ENCODE measurements at regions not wholly inside any gene's neighbourhood (a gene's known extent, or its start where the extent isn't known, plus 50 kb on each side); places are given as distances from the start of the nearest gene placed in this dataset.
"Not testable (repeated sequence)": the region's sequence is repeated elsewhere in the genome, so short reads cannot be mapped to it uniquely, and the experiment has no call there.

- H3K9me3 ChIP-seq; H3K27me3 ChIP-seq (replicated peaks; ENCODE audit: control insufficient read depth, insufficient read depth, low read length); H3K36me3 ChIP-seq (ENCODE audit: control insufficient read depth, insufficient read depth, low read length); BruUV-seq (replicated peaks); H3K4me3 ChIP-seq (ENCODE audit: low read depth, low read length); CTCF ChIA-PET; H3K36me3 Mint-ChIP-seq (ENCODE audit: insufficient read depth, unreplicated experiment); DNase-seq; intact Hi-C loops (cut with micrococcal nuclease; ENCODE audit: unreplicated experiment); H3K4me3 Mint-ChIP-seq (ENCODE audit: unreplicated experiment); H3K9me3 Mint-ChIP-seq (ENCODE audit: unreplicated experiment); H3K4me1 ChIP-seq; H3K4me1 Mint-ChIP-seq (ENCODE audit: low read depth, unreplicated experiment); H3K27me3 Mint-ChIP-seq (ENCODE audit: insufficient read depth, unreplicated experiment); POLR2A ChIA-PET; H3K27ac Mint-ChIP-seq (ENCODE audit: unreplicated experiment): not testable (repeated sequence)
Observed at GRCh38 chr21:31819692-31820091, 53.1 kb upstream of the HUNK start.

- CTCF ChIA-PET; DNase-seq; BruUV-seq (replicated peaks); POLR2A ChIA-PET; H3K27ac Mint-ChIP-seq (ENCODE audit: unreplicated experiment); H3K36me3 Mint-ChIP-seq (ENCODE audit: insufficient read depth, unreplicated experiment); H3K4me1 ChIP-seq; H3K4me3 Mint-ChIP-seq (ENCODE audit: unreplicated experiment); intact Hi-C loops (cut with micrococcal nuclease; ENCODE audit: unreplicated experiment); H3K4me3 ChIP-seq (ENCODE audit: low read depth, low read length); H3K36me3 ChIP-seq (ENCODE audit: control insufficient read depth, insufficient read depth, low read length); H3K4me1 Mint-ChIP-seq (ENCODE audit: low read depth, unreplicated experiment); H3K27me3 ChIP-seq (replicated peaks; ENCODE audit: control insufficient read depth, insufficient read depth, low read length); H3K9me3 ChIP-seq: not testable (repeated sequence)
- Mint-ChIP-seq H3K9me3 (ENCODE audit: unreplicated experiment) (peaks cover 10% of the 10 kb centered on the region), H3K27me3 (ENCODE audit: insufficient read depth, unreplicated experiment) (peaks cover 12% of the 10 kb centered on the region)
Observed at GRCh38 chr21:31814356-31814755, 58.5 kb upstream of the HUNK start.

- Mint-ChIP-seq H3K36me3 (ENCODE audit: insufficient read depth, unreplicated experiment) (no peaks in the 10 kb centered on the region), H3K4me3 (ENCODE audit: unreplicated experiment) (no peak overlapping the region), H3K27me3 (ENCODE audit: insufficient read depth, unreplicated experiment) (peaks cover 12% of the 10 kb centered on the region), H3K27ac (ENCODE audit: unreplicated experiment) (no peak overlapping the region), H3K4me1 (ENCODE audit: low read depth, unreplicated experiment) (no peaks in the 10 kb centered on the region), H3K9me3 (ENCODE audit: unreplicated experiment) (peaks cover 10% of the 10 kb centered on the region)
- H3K36me3 ChIP-seq (ENCODE audit: control insufficient read depth, insufficient read depth, low read length) = no peaks in the 10 kb centered on the region
- H3K4me3 ChIP-seq (ENCODE audit: low read depth, low read length) = no peak overlapping the region
- POLR2A ChIA-PET = no interaction called here
- BruUV-seq (replicated peaks) = no TSS peak
- DNase-seq = no peak
- no peak for TF ChIP-seq CTCF (IDR thresholded peaks at IDR 0.05; ENCODE audit: insufficient read depth in 1 of 2, low read depth in 1 of 2, low read length in 1 of 2, severe bottlenecking in 1 of 2, unreplicated experiment in 1 of 2)
- intact Hi-C loops (cut with micrococcal nuclease; ENCODE audit: unreplicated experiment) = no loop called here
- no peaks in the 10 kb centered on the region for H3K27me3 ChIP-seq (replicated peaks; ENCODE audit: control insufficient read depth, insufficient read depth, low read length)
- no peaks in the 10 kb centered on the region for H3K4me1 ChIP-seq
- CTCF ChIA-PET = no interaction called here
- no peaks in the 10 kb centered on the region for H3K9me3 ChIP-seq
Observed at GRCh38 chr21:31813862-31814261, 59.0 kb upstream of the HUNK start.

- intact Hi-C loops (cut with micrococcal nuclease; ENCODE audit: unreplicated experiment) = no loop called here
- Mint-ChIP-seq H3K9me3 (ENCODE audit: unreplicated experiment) (no peaks in the 10 kb centered on the region), H3K4me1 (ENCODE audit: low read depth, unreplicated experiment) (no peaks in the 10 kb centered on the region), H3K27ac (ENCODE audit: unreplicated experiment) (no peak overlapping the region), H3K36me3 (ENCODE audit: insufficient read depth, unreplicated experiment) (no peaks in the 10 kb centered on the region), H3K27me3 (ENCODE audit: insufficient read depth, unreplicated experiment) (peaks cover 19% of the 10 kb centered on the region), H3K4me3 (ENCODE audit: unreplicated experiment) (no peak overlapping the region)
- ChIA-PET CTCF (no interaction called here), POLR2A (no interaction called here)
- no peaks in the 10 kb centered on the region for H3K4me1 ChIP-seq
- DNase-seq = no peak
- H3K27me3 ChIP-seq (replicated peaks; ENCODE audit: control insufficient read depth, insufficient read depth, low read length) = no peaks in the 10 kb centered on the region
- H3K36me3 ChIP-seq (ENCODE audit: control insufficient read depth, insufficient read depth, low read length) = no peaks in the 10 kb centered on the region
- no TSS peak for BruUV-seq (replicated peaks)
- H3K4me3 ChIP-seq (ENCODE audit: low read depth, low read length) = no peak overlapping the region
- no peak for TF ChIP-seq CTCF (IDR thresholded peaks at IDR 0.05; ENCODE audit: insufficient read depth in 1 of 2, low read depth in 1 of 2, low read length in 1 of 2, severe bottlenecking in 1 of 2, unreplicated experiment in 1 of 2)
- H3K9me3 ChIP-seq = no peaks in the 10 kb centered on the region
Observed at GRCh38 chr21:31804008-31804394, 68.8 kb upstream of the HUNK start.

Measured in Caco-2 (cell line).